Endothelial cell (in vitro differentiated cells): ENCODE measurements at regions not wholly inside any gene's neighbourhood (a gene's known extent, or its start where the extent isn't known, plus 50 kb on each side); places are given as distances from the start of the nearest gene placed in this dataset.
"Not testable (repeated sequence)": the region's sequence is repeated elsewhere in the genome, so short reads cannot be mapped to it uniquely, and the experiment has no call there.

Source experiments
- DNase-seq: peaks from one replicate; pipeline ENCODE4 v3.0.0; 2021; ENCODE audit warnings: low spot score
- H3K27ac Mint-ChIP-seq: one replicate; pipeline ENCODE4 v1.8.0; 2021; ENCODE audit warnings: mixed read lengths, inconsistent platforms; ENCODE audit not compliant: unreplicated experiment
- H3K27me3 Mint-ChIP-seq: one replicate; pipeline ENCODE4 v1.8.0; 2021; ENCODE audit warnings: mild to moderate bottlenecking, moderate library complexity, mixed read lengths, inconsistent platforms; ENCODE audit not compliant: unreplicated experiment
- H3K36me3 Mint-ChIP-seq: one replicate; pipeline ENCODE4 v1.8.0; 2021; ENCODE audit warnings: mild to moderate bottlenecking, low read depth, mixed read lengths, inconsistent platforms; ENCODE audit not compliant: unreplicated experiment
- H3K4me1 Mint-ChIP-seq: one replicate; pipeline ENCODE4 v1.8.0; 2021; ENCODE audit warnings: mild to moderate bottlenecking, mixed read lengths, inconsistent platforms; ENCODE audit not compliant: unreplicated experiment
- H3K4me3 Mint-ChIP-seq: one replicate; pipeline ENCODE4 v1.8.0; 2021; ENCODE audit warnings: mild to moderate bottlenecking, mixed read lengths, inconsistent platforms; ENCODE audit not compliant: unreplicated experiment
- H3K9me3 Mint-ChIP-seq: one replicate; pipeline ENCODE4 v1.8.0; 2021; ENCODE audit warnings: mixed read lengths, inconsistent platforms; ENCODE audit not compliant: unreplicated experiment
- CTCF ChIP-seq: fragments of 200-600 bp; sonication (generic); IDR thresholded peaks from one replicate; pipeline ENCODE4 v1.5.0; 2021; ENCODE audit warnings: antibody characterized with exemption; ENCODE audit not compliant: unreplicated experiment

- DNase-seq, result no peak
- Mint-ChIP-seq H3K4me3 (no peak overlapping the region), H3K27me3 (no peaks in the 10 kb centered on the region), H3K9me3 (no peaks in the 10 kb centered on the region), H3K36me3 (no peaks in the 10 kb centered on the region), H3K4me1 (peaks cover 23% of the 10 kb centered on the region), H3K27ac (no peak overlapping the region)
- no peak for TF ChIP-seq CTCF
Observed at GRCh38 chr2:8122520-8122919, 559.3 kb upstream of the ID2 start.

GRCh38 chr2:8123464-8123863 lies 558.4 kb upstream of the ID2 start:
- H3K27ac Mint-ChIP-seq, result no peak overlapping the region
- peaks cover 15% of the 10 kb centered on the region for H3K4me1 Mint-ChIP-seq
- H3K36me3 Mint-ChIP-seq, result no peaks in the 10 kb centered on the region
- no peak for TF ChIP-seq CTCF
- no peaks in the 10 kb centered on the region for H3K9me3 Mint-ChIP-seq
- H3K4me3 Mint-ChIP-seq, result no peak overlapping the region
- DNase-seq, result no peak
- no peaks in the 10 kb centered on the region for H3K27me3 Mint-ChIP-seq

GRCh38 chr2:8125741-8126711 lies 555.8 kb upstream of the ID2 start:
- Mint-ChIP-seq H3K4me3 (no peak overlapping the region), H3K27ac (no peak overlapping the region), H3K9me3 (no peaks in the 10 kb centered on the region), H3K36me3 (no peaks in the 10 kb centered on the region), H3K4me1 (no peaks in the 10 kb centered on the region), H3K27me3 (no peaks in the 10 kb centered on the region)
- DNase-seq, result no peak
- no peak for TF ChIP-seq CTCF

- TF ChIP-seq CTCF, result no peak
- no peak overlapping the region for H3K27ac Mint-ChIP-seq
- no peaks in the 10 kb centered on the region for H3K27me3 Mint-ChIP-seq
Observed at GRCh38 chr2:8126783-8127182, 555.1 kb upstream of the ID2 start.

GRCh38 chr2:8131423-8131822 lies 550.4 kb upstream of the ID2 start:
- H3K27me3 Mint-ChIP-seq, H3K36me3 Mint-ChIP-seq, DNase-seq, H3K4me1 Mint-ChIP-seq, H3K4me3 Mint-ChIP-seq, H3K27ac Mint-ChIP-seq, H3K9me3 Mint-ChIP-seq: not testable (repeated sequence)

More at GRCh38 chr2:8126783-8127182, 555.1 kb upstream of the ID2 start:
- Mint-ChIP-seq H3K4me1 (no peaks in the 10 kb centered on the region), H3K36me3 (no peaks in the 10 kb centered on the region), H3K4me3 (no peak overlapping the region), H3K9me3 (no peaks in the 10 kb centered on the region)
- no peak for DNase-seq
